GM23248 (cell line): ENCODE measurements at regions not wholly inside any gene's neighbourhood (a gene's known extent, or its start where the extent isn't known, plus 50 kb on each side); places are given as distances from the start of the nearest gene placed in this dataset.

Source experiments
- EZH2 ChIP-seq: fragments of 200-600 bp; sonication (generic); IDR thresholded peaks from 2 replicates; pipeline ENCODE4 v1.6.1; 2018; ENCODE audit warnings: antibody characterized with exemption, mild to moderate bottlenecking; ENCODE audit not compliant: insufficient read depth, poor library complexity, severe bottlenecking
- EZH2phosphoT487 ChIP-seq: fragments of 200-600 bp; sonication (generic); IDR thresholded peaks from 2 replicates; pipeline ENCODE4 v1.6.1; 2018; ENCODE audit warnings: antibody characterized with exemption, moderate library complexity, mild to moderate bottlenecking, low read depth; ENCODE audit not compliant: insufficient read depth

- TF ChIP-seq EZH2: no peak
- no peak for TF ChIP-seq EZH2phosphoT487
Observed at GRCh38 chr14:39868949-39869348, 436.7 kb upstream of the FBXO33 start.
